DOHH2 (cell line): ENCODE measurements at regions not wholly inside any gene's neighbourhood (a gene's known extent, or its start where the extent isn't known, plus 50 kb on each side); places are given as distances from the start of the nearest gene placed in this dataset.

Experiments
- CTCF ChIP-seq: fragments of 200-600 bp; sonication (generic); IDR thresholded peaks from one replicate; pipeline ENCODE4 v1.5.1; 2014; ENCODE audit warnings: antibody characterized with exemption, mild to moderate bottlenecking, low read depth, low read length; ENCODE audit not compliant: poor library complexity, severe bottlenecking
- EZH2phosphoT487 ChIP-seq: fragments of 200-600 bp; sonication (generic); IDR thresholded peaks from 2 replicates; pipeline ENCODE4 v1.6.1; 2017; ENCODE audit warnings: borderline replicate concordance, mild to moderate bottlenecking, antibody characterized with exemption, low read length, moderate library complexity, mixed read lengths

DNA sequence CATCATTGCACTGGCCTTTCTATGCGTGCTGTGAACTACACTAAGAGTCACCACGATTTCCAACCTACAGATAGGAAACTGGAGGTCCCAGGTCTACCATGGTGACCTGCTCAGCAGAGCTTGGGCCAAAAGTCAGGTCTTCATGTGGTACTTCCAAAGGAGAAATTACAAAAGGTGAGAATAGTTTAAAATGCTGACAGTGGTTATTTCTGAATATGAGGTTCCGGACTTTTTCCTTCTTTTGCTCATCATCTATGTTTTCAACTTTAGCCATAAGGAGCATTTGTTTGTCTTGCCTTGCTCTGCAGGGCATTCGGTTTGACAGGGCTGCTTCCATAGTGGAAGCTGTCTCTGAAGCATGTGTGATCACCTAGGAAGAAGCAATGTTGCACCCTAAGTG, 282.1 kb upstream of the IRX1 start:
- TF ChIP-seq CTCF (no peak), EZH2phosphoT487 (no peak)
